NCI-H2227 (cell line): ENCODE measurements at regions not wholly inside any gene's neighbourhood (a gene's known extent, or its start where the extent isn't known, plus 50 kb on each side); places are given as distances from the start of the nearest gene placed in this dataset.
A peak's percentile ranks its signal among the peaks of the same experiment; 100 is the strongest.

Experiments used
- DNase-seq: peaks from one replicate; lab custom pipeline; 2025; ENCODE audit not compliant: unreplicated experiment; lab: John Stamatoyannopoulos, UW

GRCh38 chr12:103011974-103012763, 54.7 kb downstream of the ASCL1 start:
- no peak for DNase-seq

- peak; percentile 41 for DNase-seq
These were observed 55.4 kb downstream of the ASCL1 start for GRCh38 chr12:103012884-103013283.

GRCh38 chr12:103013741-103014300, 56.3 kb downstream of the ASCL1 start:
- peak; percentile 75 for DNase-seq

- no peak for DNase-seq
These were observed 58.9 kb downstream of the ASCL1 start for GRCh38 chr12:103016381-103016780.

GRCh38 chr12:103020839-103021238, 63.4 kb downstream of the ASCL1 start:
- DNase-seq = no peak

- DNase-seq = no peak
These were observed 64.2 kb downstream of the ASCL1 start for GRCh38 chr12:103021538-103022218.

- DNase-seq = no peak
These were observed 67.2 kb downstream of the ASCL1 start for GRCh38 chr12:103024650-103025049.

GRCh38 chr12:103026643-103027042, 69.2 kb downstream of the ASCL1 start:
- peak; percentile 76 for DNase-seq

GRCh38 chr12:103028881-103029639, 71.6 kb downstream of the ASCL1 start:
- DNase-seq = no peak

GRCh38 chr12:103036581-103037214, 79.2 kb downstream of the ASCL1 start:
- DNase-seq = no peak

GRCh38 chr12:103043531-103044486, 86.3 kb downstream of the ASCL1 start:
- no peak for DNase-seq

- no peak for DNase-seq
These were observed 88.7 kb downstream of the ASCL1 start for GRCh38 chr12:103046154-103046553.

GRCh38 chr12:103050273-103050672, 92.8 kb downstream of the ASCL1 start:
- DNase-seq = no peak

- no peak for DNase-seq
These were observed 95.6 kb downstream of the ASCL1 start for GRCh38 chr12:103053089-103053488.

- DNase-seq = no peak
These were observed 116.2 kb downstream of the ASCL1 start for GRCh38 chr12:103073630-103074029.

GRCh38 chr12:103075848-103076247, 118.4 kb downstream of the ASCL1 start:
- DNase-seq = no peak

- no peak for DNase-seq
These were observed 119.8 kb downstream of the ASCL1 start for GRCh38 chr12:103077108-103077773.

- no peak for DNase-seq
These were observed 128.1 kb downstream of the ASCL1 start for GRCh38 chr12:103085541-103085940.

- no peak for DNase-seq
These were observed 129.0 kb downstream of the ASCL1 start for GRCh38 chr12:103086471-103086870.
